Liver (tissue), 8 donors: ENCODE measurements at regions not wholly inside any gene's neighbourhood (a gene's known extent, or its start where the extent isn't known, plus 50 kb on each side); places are given as distances from the start of the nearest gene placed in this dataset.

ENCODE experiments used
- DNase-seq: peaks from one replicate; pipeline ENCODE4 v3.0.0-alpha.2; 2017; ENCODE audit warnings: low spot score
- H3K27ac ChIP-seq, 2 donors: one replicate each; pipeline ENCODE4 v1.7.0; 2013; ENCODE audit warnings: inconsistent platforms in 2 of 2, low read length in 2 of 2, control low read depth in 1 of 2, low read depth in 1 of 2, mild to moderate bottlenecking in 1 of 2
- H3K27me3 ChIP-seq, 4 donors: one replicate each; pipeline versions ENCODE4 v1.6.1 to v1.7.0; 2013; ENCODE audit warnings: low read length in 3 of 4, inconsistent platforms in 1 of 4, mild to moderate bottlenecking in 1 of 4, moderate library complexity in 1 of 4; ENCODE audit not compliant: control insufficient read depth in 4 of 4, insufficient read depth in 4 of 4
- H3K36me3 ChIP-seq, 4 donors: one replicate each; pipeline versions ENCODE4 v1.6.1 to v1.7.0; 2013; ENCODE audit warnings: low read length in 3 of 4, mild to moderate bottlenecking in 3 of 4, low read depth in 1 of 4, moderate library complexity in 1 of 4; ENCODE audit not compliant: control insufficient read depth in 4 of 4, insufficient read depth in 3 of 4
- H3K4me1 ChIP-seq, 4 donors: one replicate each; pipeline versions ENCODE4 v1.6.1 to v1.7.0; 2013; ENCODE audit warnings: low read length in 3 of 4, mild to moderate bottlenecking in 3 of 4, moderate library complexity in 1 of 4; ENCODE audit not compliant: control insufficient read depth in 4 of 4, insufficient read depth in 4 of 4
- H3K4me3 ChIP-seq, 3 donors: one replicate each; pipeline versions ENCODE4 v1.6.1 to v1.7.0; 2013; ENCODE audit warnings: low read length in 3 of 3, control low read depth in 1 of 3, low read depth in 1 of 3, mild to moderate bottlenecking in 1 of 3
- H3K9ac ChIP-seq, 2 donors: one replicate each; pipeline ENCODE4 v1.7.0; 2013; ENCODE audit warnings: low read length in 2 of 2, mild to moderate bottlenecking in 2 of 2, moderate library complexity in 2 of 2, control low read depth in 1 of 2, low read depth in 1 of 2
- H3K9me3 ChIP-seq, 4 donors: one replicate each; pipeline versions ENCODE4 v1.6.1 to v1.7.0; 2013; ENCODE audit warnings: low read length in 3 of 4; ENCODE audit not compliant: control insufficient read depth in 4 of 4
- EGR1 ChIP-seq, 2 donors: IDR thresholded peaks; 2 replicates each; pipeline ENCODE4 v1.6.1; 2016 to 2018; ENCODE audit warnings: antibody characterized with exemption in 2 of 2, low read depth in 2 of 2
- FOXA1 ChIP-seq: IDR thresholded peaks from 2 replicates; pipeline ENCODE4 v1.6.1; 2016; ENCODE audit warnings: antibody characterized with exemption
- FOXA2 ChIP-seq: IDR thresholded peaks from 2 replicates; pipeline ENCODE4 v1.6.1; 2016; ENCODE audit warnings: antibody characterized with exemption
- GABPA ChIP-seq, 2 donors: IDR thresholded peaks in 1 of 2; conservative IDR thresholded peaks in 1 of 2; 2 replicates each; pipeline ENCODE4 v1.6.1; 2016; ENCODE audit warnings: antibody characterized with exemption in 2 of 2, mild to moderate bottlenecking in 1 of 2, moderate library complexity in 1 of 2
- HNF4A ChIP-seq, 2 donors: conservative IDR thresholded peaks; 2 replicates each; pipeline ENCODE4 v1.6.1; 2016; ENCODE audit warnings: antibody characterized with exemption in 2 of 2, mild to moderate bottlenecking in 2 of 2
- HNF4G ChIP-seq: IDR thresholded peaks from 2 replicates; pipeline ENCODE4 v1.6.1; 2016; ENCODE audit warnings: antibody characterized with exemption
- JUND ChIP-seq, 2 donors: IDR thresholded peaks; 2 replicates each; pipeline ENCODE4 v1.6.1; 2016; ENCODE audit warnings: antibody characterized with exemption in 2 of 2
- NR2F2 ChIP-seq: IDR thresholded peaks from 2 replicates; pipeline ENCODE4 v1.6.1; 2016; ENCODE audit warnings: antibody characterized with exemption
- RAD21 ChIP-seq, 2 donors: IDR thresholded peaks; 2 replicates each; pipeline ENCODE4 v1.6.1; 2016; ENCODE audit warnings: antibody characterized with exemption in 2 of 2, mild to moderate bottlenecking in 2 of 2
- RXRA ChIP-seq, 2 donors: IDR thresholded peaks; 2 replicates each; pipeline ENCODE4 v1.6.1; 2017 to 2018; ENCODE audit warnings: antibody characterized with exemption in 2 of 2, mild to moderate bottlenecking in 1 of 2
- SP1 ChIP-seq: IDR thresholded peaks from 2 replicates; pipeline ENCODE4 v1.6.1; 2018; ENCODE audit warnings: antibody characterized with exemption, mild to moderate bottlenecking
- TAF1 ChIP-seq: conservative IDR thresholded peaks from 2 replicates; pipeline ENCODE4 v1.6.1; 2016; ENCODE audit warnings: antibody characterized with exemption, mild to moderate bottlenecking
- YY1 ChIP-seq: IDR thresholded peaks from 2 replicates; pipeline ENCODE4 v1.6.1; 2016; ENCODE audit warnings: antibody characterized with exemption, mild to moderate bottlenecking
- WGBS: extraction: QIAGEN DNeasy Blood & Tissue Kit; methylation state at CpG from one replicate; pipeline ENCODE4 v1.1.7; 2013; 5-methylcytosine and 5-hydroxymethylcytosine counted together
- TF ChIP-seq, protein P1 (sequence below): IDR thresholded peaks from 2 replicates; pipeline ENCODE4 v1.6.1; 2016; ENCODE audit warnings: antibody characterized with exemption
- TF ChIP-seq, protein P2 (sequence below): IDR thresholded peaks from 2 replicates; pipeline ENCODE4 v1.6.1; 2016; ENCODE audit warnings: antibody characterized with exemption
- TF ChIP-seq, protein P3 (sequence below): IDR thresholded peaks from 2 replicates; pipeline ENCODE4 v1.6.1; 2016; ENCODE audit warnings: antibody characterized with exemption
- TF ChIP-seq, protein P4 (sequence below): IDR thresholded peaks from 2 replicates; pipeline ENCODE4 v1.6.1; 2016; ENCODE audit warnings: antibody characterized with exemption, mild to moderate bottlenecking
- TF ChIP-seq, protein P5 (sequence below): fragments of 150-350 bp; IDR thresholded peaks from 2 replicates; pipeline ENCODE4 v1.5.1; 2017; ENCODE audit warnings: improper control_type of control experiment, low read depth, low read length; ENCODE audit not compliant: missing input control
- donor health status: healthy.
- donor health status: healthy.
- donor health status: healthy.
- donor health status: healthy.
- donor health status: healthy.

DNA sequence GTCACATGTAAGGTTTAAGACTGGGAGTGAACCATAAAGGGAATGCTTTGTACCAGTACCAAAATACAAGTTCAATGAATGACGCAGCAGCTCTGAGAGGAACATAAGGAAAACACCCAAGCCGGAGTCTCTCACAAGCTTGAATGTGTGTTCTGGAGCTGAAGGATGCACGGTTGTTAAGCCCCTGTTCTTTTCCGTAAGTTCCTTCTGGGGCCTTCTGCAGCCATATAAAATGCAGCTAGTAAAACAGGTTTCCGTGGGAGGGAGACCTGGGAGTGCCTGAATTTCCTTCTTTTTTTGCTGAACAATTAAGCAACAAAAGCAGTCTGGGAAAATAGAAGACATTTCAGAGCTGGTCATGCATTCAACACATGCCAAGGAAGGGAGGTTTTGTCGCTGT lies 73.2 kb upstream of the JAG1 start:
- Histone ChIP-seq H3K27ac (no peak overlapping the region), H3K9ac (no peak overlapping the region), H3K4me1 (no peaks in the 10 kb centered on the region), H3K36me3 (no peaks in the 10 kb centered on the region), H3K27me3 (no peaks in the 10 kb centered on the region), H3K9me3 (no peaks in the 10 kb centered on the region), H3K4me3 (no peak overlapping the region)
- no peak for TF ChIP-seq GABPA (IDR thresholded peaks at IDR 0.05 in 1 of 2, conservative IDR thresholded peaks at IDR 0.05 in 1 of 2)
- TF ChIP-seq FOXA1: no peak
- no peak for TF ChIP-seq EGR1 (IDR thresholded peaks at IDR 0.05; ENCODE audit: low read depth in 2 of 2)
- no peak for TF ChIP-seq RXRA (IDR thresholded peaks at IDR 0.05)
- no peak for TF ChIP-seq HNF4A (conservative IDR thresholded peaks at IDR 0.05)
- TF ChIP-seq, protein P1, sequence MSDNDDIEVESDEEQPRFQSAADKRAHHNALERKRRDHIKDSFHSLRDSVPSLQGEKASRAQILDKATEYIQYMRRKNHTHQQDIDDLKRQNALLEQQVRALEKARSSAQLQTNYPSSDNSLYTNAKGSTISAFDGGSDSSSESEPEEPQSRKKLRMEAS: no peak
- no peak for TF ChIP-seq SP1
- TF ChIP-seq RAD21 (IDR thresholded peaks at IDR 0.05): no peak
- no peak for TF ChIP-seq TAF1
- TF ChIP-seq YY1: no peak
- TF ChIP-seq, protein P2, sequence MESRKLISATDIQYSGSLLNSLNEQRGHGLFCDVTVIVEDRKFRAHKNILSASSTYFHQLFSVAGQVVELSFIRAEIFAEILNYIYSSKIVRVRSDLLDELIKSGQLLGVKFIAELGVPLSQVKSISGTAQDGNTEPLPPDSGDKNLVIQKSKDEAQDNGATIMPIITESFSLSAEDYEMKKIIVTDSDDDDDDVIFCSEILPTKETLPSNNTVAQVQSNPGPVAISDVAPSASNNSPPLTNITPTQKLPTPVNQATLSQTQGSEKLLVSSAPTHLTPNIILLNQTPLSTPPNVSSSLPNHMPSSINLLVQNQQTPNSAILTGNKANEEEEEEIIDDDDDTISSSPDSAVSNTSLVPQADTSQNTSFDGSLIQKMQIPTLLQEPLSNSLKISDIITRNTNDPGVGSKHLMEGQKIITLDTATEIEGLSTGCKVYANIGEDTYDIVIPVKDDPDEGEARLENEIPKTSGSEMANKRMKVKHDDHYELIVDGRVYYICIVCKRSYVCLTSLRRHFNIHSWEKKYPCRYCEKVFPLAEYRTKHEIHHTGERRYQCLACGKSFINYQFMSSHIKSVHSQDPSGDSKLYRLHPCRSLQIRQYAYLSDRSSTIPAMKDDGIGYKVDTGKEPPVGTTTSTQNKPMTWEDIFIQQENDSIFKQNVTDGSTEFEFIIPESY: no peak
- TF ChIP-seq, protein P3, sequence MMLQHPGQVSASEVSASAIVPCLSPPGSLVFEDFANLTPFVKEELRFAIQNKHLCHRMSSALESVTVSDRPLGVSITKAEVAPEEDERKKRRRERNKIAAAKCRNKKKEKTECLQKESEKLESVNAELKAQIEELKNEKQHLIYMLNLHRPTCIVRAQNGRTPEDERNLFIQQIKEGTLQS: no peak
- no peak for TF ChIP-seq HNF4G
- no peak for DNase-seq
- 75% methylated on average over 6 of the region's 6 CpGs for WGBS

DNA sequence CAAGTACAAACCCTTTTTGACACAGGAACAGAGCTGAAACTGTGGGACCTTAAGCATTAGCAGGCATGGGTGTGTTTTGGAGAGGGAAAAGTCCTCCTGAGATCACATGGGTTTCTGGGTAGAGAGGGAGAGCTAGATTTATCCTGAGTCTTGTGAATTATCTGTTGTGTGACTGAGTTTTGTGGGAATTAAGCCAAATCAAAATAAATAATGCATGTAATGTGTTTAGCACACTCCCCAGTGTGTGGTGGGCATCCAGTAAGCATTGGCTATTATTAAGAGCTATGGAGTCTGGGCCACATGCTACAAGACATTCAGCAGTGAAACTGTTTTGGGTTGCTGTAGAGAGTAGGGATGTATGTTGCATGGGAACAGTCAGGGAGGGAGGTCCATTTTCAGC lies 75.3 kb upstream of the JAG1 start:
- H3K9ac ChIP-seq: no peak overlapping the region
- no peaks in the 10 kb centered on the region for H3K27me3 ChIP-seq
- H3K27ac ChIP-seq: no peak overlapping the region
- no peaks in the 10 kb centered on the region for H3K4me1 ChIP-seq
- H3K4me3 ChIP-seq: no peak overlapping the region
- TF ChIP-seq, protein P3: no peak
- TF ChIP-seq JUND (IDR thresholded peaks at IDR 0.05) (no peak), RXRA (IDR thresholded peaks at IDR 0.05) (no peak), GABPA (IDR thresholded peaks at IDR 0.05 in 1 of 2, conservative IDR thresholded peaks at IDR 0.05 in 1 of 2) (no peak), HNF4A (conservative IDR thresholded peaks at IDR 0.05) (no peak), FOXA1 (no peak), HNF4G (no peak), YY1 (no peak), NR2F2 (no peak), SP1 (no peak), EGR1 (IDR thresholded peaks at IDR 0.05; ENCODE audit: low read depth in 2 of 2) (no peak), FOXA2 (no peak), TAF1 (no peak)
- TF ChIP-seq, protein P4, sequence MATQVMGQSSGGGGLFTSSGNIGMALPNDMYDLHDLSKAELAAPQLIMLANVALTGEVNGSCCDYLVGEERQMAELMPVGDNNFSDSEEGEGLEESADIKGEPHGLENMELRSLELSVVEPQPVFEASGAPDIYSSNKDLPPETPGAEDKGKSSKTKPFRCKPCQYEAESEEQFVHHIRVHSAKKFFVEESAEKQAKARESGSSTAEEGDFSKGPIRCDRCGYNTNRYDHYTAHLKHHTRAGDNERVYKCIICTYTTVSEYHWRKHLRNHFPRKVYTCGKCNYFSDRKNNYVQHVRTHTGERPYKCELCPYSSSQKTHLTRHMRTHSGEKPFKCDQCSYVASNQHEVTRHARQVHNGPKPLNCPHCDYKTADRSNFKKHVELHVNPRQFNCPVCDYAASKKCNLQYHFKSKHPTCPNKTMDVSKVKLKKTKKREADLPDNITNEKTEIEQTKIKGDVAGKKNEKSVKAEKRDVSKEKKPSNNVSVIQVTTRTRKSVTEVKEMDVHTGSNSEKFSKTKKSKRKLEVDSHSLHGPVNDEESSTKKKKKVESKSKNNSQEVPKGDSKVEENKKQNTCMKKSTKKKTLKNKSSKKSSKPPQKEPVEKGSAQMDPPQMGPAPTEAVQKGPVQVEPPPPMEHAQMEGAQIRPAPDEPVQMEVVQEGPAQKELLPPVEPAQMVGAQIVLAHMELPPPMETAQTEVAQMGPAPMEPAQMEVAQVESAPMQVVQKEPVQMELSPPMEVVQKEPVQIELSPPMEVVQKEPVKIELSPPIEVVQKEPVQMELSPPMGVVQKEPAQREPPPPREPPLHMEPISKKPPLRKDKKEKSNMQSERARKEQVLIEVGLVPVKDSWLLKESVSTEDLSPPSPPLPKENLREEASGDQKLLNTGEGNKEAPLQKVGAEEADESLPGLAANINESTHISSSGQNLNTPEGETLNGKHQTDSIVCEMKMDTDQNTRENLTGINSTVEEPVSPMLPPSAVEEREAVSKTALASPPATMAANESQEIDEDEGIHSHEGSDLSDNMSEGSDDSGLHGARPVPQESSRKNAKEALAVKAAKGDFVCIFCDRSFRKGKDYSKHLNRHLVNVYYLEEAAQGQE: no peak
- TF ChIP-seq, protein P1: no peak
- TF ChIP-seq, protein P5, sequence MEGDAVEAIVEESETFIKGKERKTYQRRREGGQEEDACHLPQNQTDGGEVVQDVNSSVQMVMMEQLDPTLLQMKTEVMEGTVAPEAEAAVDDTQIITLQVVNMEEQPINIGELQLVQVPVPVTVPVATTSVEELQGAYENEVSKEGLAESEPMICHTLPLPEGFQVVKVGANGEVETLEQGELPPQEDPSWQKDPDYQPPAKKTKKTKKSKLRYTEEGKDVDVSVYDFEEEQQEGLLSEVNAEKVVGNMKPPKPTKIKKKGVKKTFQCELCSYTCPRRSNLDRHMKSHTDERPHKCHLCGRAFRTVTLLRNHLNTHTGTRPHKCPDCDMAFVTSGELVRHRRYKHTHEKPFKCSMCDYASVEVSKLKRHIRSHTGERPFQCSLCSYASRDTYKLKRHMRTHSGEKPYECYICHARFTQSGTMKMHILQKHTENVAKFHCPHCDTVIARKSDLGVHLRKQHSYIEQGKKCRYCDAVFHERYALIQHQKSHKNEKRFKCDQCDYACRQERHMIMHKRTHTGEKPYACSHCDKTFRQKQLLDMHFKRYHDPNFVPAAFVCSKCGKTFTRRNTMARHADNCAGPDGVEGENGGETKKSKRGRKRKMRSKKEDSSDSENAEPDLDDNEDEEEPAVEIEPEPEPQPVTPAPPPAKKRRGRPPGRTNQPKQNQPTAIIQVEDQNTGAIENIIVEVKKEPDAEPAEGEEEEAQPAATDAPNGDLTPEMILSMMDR: no peak
- TF ChIP-seq, protein P2: no peak
- DNase-seq: no peak
- H3K36me3 ChIP-seq: no peaks in the 10 kb centered on the region
- no peaks in the 10 kb centered on the region for H3K9me3 ChIP-seq
